ENCODE measurements at regions not wholly inside any gene's neighbourhood (a gene's known extent, or its start where the extent isn't known, plus 50 kb on each side); places are given as distances from the start of the nearest gene placed in this dataset.

DNA sequence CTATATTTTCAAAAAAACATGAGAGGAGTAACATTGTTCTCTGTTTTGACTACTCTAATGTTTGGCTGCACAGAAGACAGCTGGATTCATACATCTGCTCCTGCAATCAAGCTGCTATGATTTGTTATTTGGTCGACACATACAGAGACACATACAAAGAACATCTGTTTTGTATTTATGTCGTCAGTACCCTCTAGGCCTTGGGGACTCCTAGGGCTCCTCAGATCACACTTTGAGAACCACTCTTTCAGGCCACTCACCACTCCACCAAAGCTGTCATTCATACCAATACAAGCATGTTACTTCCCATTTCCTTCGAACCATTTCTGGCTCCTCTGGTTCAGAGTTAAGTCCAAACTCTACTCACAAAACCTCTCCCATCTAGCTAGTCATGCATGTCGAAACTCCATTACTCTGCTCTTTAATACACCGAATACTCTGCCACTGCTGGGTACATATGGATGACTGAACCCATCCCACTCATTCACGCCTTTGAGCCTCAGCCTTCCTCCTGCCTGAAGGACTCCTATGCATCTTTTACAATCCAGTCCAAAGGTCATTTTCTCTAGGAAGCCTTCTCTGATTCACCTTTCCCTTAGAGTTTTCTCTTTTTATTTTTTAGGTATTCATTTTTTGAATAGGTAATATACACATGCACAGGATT is 102.9 kb upstream of the ARHGEF3 start:
- intact Hi-C loops (cut with DNase I) = no loop called here
- no peaks in the 10 kb centered on the region for H3K36me3 ChIP-seq
- TF ChIP-seq, protein P1, sequence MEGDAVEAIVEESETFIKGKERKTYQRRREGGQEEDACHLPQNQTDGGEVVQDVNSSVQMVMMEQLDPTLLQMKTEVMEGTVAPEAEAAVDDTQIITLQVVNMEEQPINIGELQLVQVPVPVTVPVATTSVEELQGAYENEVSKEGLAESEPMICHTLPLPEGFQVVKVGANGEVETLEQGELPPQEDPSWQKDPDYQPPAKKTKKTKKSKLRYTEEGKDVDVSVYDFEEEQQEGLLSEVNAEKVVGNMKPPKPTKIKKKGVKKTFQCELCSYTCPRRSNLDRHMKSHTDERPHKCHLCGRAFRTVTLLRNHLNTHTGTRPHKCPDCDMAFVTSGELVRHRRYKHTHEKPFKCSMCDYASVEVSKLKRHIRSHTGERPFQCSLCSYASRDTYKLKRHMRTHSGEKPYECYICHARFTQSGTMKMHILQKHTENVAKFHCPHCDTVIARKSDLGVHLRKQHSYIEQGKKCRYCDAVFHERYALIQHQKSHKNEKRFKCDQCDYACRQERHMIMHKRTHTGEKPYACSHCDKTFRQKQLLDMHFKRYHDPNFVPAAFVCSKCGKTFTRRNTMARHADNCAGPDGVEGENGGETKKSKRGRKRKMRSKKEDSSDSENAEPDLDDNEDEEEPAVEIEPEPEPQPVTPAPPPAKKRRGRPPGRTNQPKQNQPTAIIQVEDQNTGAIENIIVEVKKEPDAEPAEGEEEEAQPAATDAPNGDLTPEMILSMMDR (IDR thresholded peaks at IDR 0.05) = no peak
- no peak for TF ChIP-seq POLR2A (IDR thresholded peaks at IDR 0.05)
- no peak for TF ChIP-seq EP300 (IDR thresholded peaks at IDR 0.05)
- H3K27ac ChIP-seq = no peak overlapping the region
- H3K9me3 ChIP-seq = no peaks in the 10 kb centered on the region
- H3K4me3 ChIP-seq = no peak overlapping the region
- no peak for DNase-seq
- 68 to 74% (median 71%) methylated on average over 6 of the region's 6 CpGs for whole genome bisulfite sequencing, 3 donors
- H3K4me1 ChIP-seq (ENCODE audit: insufficient read depth) = no peaks in the 10 kb centered on the region
- H3K27me3 ChIP-seq = no peaks in the 10 kb centered on the region

GRCh38 chr3:56903231-56903782 is 101.6 kb upstream of the ARHGEF3 start:
- Histone ChIP-seq H3K27me3 (no peaks in the 10 kb centered on the region), H3K4me1 (ENCODE audit: insufficient read depth) (no peaks in the 10 kb centered on the region), H3K27ac (no peak overlapping the region), H3K4me3 (no peak overlapping the region), H3K9me3 (no peaks in the 10 kb centered on the region), H3K36me3 (no peaks in the 10 kb centered on the region)
- 77 to 92% (median 89%) methylated on average over 1 of the region's 1 CpG for WGBS, 3 donors
- intact Hi-C loops (cut with DNase I) = no loop called here
- TF ChIP-seq POLR2A (IDR thresholded peaks at IDR 0.05) (no peak), EP300 (IDR thresholded peaks at IDR 0.05) (no peak)
- TF ChIP-seq, protein P1 (IDR thresholded peaks at IDR 0.05) = no peak
- DNase-seq = no peak

GRCh38 chr3:56902468-56903160 is 100.9 kb upstream of the ARHGEF3 start:
- intact Hi-C loops (cut with DNase I) = no loop called here
- 96 to 97% (median 97%) methylated on average over 3 of the region's 3 CpGs for WGBS, 3 donors
- Histone ChIP-seq H3K27ac (no peak overlapping the region), H3K36me3 (no peaks in the 10 kb centered on the region), H3K27me3 (no peaks in the 10 kb centered on the region), H3K9me3 (no peaks in the 10 kb centered on the region), H3K4me3 (no peak overlapping the region), H3K4me1 (ENCODE audit: insufficient read depth) (no peaks in the 10 kb centered on the region)
- no peak for DNase-seq
- TF ChIP-seq EP300 (IDR thresholded peaks at IDR 0.05) = no peak
- no peak for TF ChIP-seq POLR2A (IDR thresholded peaks at IDR 0.05)
- TF ChIP-seq, protein P1 (IDR thresholded peaks at IDR 0.05) = no peak

DNA sequence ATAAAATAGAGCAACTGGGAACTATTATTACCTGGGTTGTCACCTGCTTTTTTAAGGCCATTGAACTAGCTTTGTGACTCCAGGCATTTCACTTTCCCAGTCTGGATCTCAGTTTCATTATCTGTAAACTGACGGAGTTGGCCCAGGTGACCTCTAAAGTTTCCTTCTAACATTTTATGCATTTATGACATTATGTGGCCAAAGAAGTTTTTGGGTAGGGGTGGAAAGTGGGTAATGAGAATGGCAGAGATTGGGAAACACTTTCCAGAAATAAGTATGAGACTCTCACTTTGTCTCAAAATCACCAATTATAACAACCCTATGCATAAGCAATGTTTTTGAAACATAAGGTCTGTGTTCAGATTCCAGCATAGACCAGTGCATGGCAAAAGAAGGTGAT is 99.1 kb upstream of the ARHGEF3 start:
- intact Hi-C loops (cut with DNase I) = no loop called here
- Histone ChIP-seq H3K36me3 (no peaks in the 10 kb centered on the region), H3K4me1 (ENCODE audit: insufficient read depth) (no peaks in the 10 kb centered on the region), H3K27ac (no peak overlapping the region), H3K4me3 (no peak overlapping the region), H3K27me3 (no peaks in the 10 kb centered on the region), H3K9me3 (no peaks in the 10 kb centered on the region)
- no peak for DNase-seq
- 0% methylated on average over 1 of the region's 1 CpG for WGBS, 3 donors
- TF ChIP-seq EP300 (IDR thresholded peaks at IDR 0.05) (no peak), POLR2A (IDR thresholded peaks at IDR 0.05) (no peak)
- TF ChIP-seq, protein P1 (IDR thresholded peaks at IDR 0.05) = no peak
